HG02623 (cell line): ENCODE measurements at regions not wholly inside any gene's neighbourhood (a gene's known extent, or its start where the extent isn't known, plus 50 kb on each side); places are given as distances from the start of the nearest gene placed in this dataset.

Source experiments
- ATAC-seq: cut with Tn5 transposase; IDR thresholded peaks from one replicate; pipeline ENCODE4 v1.9.1; 2021; ENCODE audit warnings: moderate library complexity; ENCODE audit not compliant: unreplicated experiment

DNA sequence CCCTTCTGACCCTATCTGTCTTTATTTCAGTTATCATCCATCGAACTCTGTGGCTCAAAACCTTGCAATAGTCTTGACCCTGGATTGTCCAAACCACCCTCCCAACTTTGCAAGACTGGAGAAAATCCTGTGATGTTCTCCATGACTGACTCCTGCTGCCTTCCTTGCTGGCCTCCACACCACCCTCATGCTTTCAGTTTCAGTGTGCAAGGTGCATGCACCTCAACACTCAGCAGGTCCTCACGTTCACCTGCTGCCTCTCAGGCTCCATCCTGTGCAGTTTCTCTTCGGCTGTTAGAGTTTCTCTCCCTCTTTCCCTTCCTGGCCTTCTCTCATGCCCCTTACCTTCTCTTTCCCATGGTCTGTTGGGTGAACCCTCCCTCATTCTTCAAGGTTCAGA, 59.4 kb upstream of the ASIC2 start:
- no peak for ATAC-seq

DNA sequence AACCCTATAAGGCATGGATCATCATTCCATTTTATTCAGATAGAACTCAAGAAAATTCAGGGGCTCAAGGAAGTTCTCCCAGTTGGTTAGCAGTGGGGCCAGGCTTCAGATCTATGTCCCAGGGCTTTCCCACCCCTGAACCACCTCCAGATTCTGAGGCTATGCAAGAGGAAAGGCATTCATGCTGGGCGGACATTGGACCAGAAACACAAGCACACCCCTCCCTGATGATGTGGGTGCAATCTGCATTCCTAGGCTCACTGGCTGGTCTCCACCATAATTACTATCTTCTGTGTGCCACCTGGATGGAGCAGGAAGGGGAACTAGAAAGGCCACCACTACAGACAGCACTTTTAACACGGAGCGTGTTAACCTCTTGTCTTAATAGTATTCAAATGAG, 63.2 kb upstream of the ASIC2 start:
- no peak for ATAC-seq

DNA sequence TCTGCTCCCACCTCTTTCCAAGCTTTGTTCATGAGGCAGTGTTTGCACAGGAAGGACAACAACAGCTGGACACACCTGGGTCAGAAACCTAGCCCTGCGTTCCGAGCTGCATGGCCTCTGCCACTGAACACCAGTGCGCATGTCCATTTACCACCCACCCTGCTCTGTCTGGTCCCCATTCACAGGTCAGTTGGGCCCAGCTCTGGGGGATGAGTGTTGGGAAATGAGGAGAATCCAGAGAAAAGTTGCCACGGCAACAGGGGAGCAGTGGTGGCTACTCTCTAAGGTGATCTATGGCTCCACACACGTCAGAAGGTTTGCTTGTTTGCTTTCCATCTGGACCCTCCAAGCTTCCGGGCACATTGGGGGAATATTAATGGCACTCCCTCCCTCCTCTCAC, 70.4 kb upstream of the ASIC2 start:
- no peak for ATAC-seq

GRCh38 chr17:33366960-33367359, 73.9 kb upstream of the ASIC2 start:
- no peak for ATAC-seq

- ATAC-seq: no peak
These were observed 76.1 kb upstream of the ASIC2 start for GRCh38 chr17:33369149-33369548.

DNA sequence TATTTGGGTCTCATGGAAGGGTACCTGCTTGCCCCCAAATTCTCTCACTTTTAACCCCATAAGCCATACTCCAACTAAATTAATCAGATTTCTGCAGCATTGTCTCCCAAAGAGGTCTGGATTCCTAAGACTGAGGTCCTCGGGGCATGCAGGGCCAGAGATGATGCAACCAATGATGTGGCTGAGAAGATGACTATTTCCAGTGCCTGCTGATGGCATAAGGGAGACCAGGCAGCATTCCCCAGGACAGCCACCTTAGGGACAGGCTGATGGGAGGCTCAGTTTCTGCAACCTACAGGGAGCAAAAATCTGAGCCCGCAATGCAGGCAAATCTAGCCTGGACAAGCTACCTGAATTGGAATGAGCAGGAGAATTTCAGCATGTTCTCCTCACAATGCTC, 76.8 kb upstream of the ASIC2 start:
- ATAC-seq: no peak

GRCh38 chr17:33370401-33370800, 77.3 kb upstream of the ASIC2 start:
- ATAC-seq: no peak

- no peak for ATAC-seq
These were observed 78.3 kb upstream of the ASIC2 start for GRCh38 chr17:33371377-33371776.

DNA sequence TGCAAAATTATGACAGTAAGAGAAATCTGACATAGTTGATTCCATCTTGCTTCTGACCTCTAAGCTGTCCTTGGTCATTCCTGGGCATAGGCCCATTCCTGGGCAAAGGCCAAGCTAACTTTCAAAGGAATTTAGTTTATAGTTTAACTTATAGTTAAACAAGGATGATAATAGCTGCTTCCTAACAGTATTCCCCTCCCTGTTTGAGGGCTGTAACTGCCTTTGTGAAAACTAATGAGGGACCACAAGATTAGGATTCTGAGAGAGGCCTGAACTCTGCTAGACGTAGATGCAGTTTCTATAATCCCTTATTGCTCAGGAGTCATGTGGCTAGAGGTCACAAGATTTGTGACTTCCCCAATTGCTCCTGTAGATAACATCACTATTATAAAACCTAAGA, 80.2 kb upstream of the ASIC2 start:
- no peak for ATAC-seq

- ATAC-seq: no peak
These were observed 82.0 kb upstream of the ASIC2 start for GRCh38 chr17:33375103-33375502.

GRCh38 chr17:33375783-33376182, 82.7 kb upstream of the ASIC2 start:
- ATAC-seq: no peak

GRCh38 chr17:33377837-33378595, 84.9 kb upstream of the ASIC2 start:
- ATAC-seq: no peak

GRCh38 chr17:33381201-33381600, 88.1 kb upstream of the ASIC2 start:
- no peak for ATAC-seq

DNA sequence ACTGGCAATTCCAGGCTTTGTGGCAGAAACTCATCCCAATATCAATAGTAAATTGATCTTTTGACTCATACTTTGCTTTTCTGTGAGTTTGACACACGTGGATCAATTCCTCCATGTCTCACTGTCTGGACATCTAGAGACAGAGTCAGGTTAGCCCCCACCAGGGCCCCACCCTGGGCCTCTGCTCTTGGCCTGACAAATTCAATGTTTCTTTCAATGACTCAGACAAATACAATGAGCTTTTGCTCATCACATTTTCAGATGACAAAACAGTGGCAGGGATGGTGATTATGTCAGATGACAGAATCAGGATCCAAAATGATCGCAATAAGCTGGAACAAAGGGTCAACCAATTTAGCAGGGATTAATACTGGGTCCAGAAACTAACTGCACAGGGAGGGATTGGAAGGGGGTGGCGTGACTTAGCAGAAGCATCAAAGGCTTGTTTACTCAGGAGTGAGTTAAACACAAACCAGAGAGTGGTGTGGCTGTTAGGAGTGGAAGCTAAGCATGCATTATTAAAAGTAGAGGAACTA, 90.5 kb upstream of the ASIC2 start:
- no peak for ATAC-seq

- no peak for ATAC-seq
These were observed 92.0 kb upstream of the ASIC2 start for GRCh38 chr17:33385133-33385532.

- no peak for ATAC-seq
These were observed 92.6 kb upstream of the ASIC2 start for GRCh38 chr17:33385713-33386112.

GRCh38 chr17:33387406-33387805, 94.3 kb upstream of the ASIC2 start:
- no peak for ATAC-seq

DNA sequence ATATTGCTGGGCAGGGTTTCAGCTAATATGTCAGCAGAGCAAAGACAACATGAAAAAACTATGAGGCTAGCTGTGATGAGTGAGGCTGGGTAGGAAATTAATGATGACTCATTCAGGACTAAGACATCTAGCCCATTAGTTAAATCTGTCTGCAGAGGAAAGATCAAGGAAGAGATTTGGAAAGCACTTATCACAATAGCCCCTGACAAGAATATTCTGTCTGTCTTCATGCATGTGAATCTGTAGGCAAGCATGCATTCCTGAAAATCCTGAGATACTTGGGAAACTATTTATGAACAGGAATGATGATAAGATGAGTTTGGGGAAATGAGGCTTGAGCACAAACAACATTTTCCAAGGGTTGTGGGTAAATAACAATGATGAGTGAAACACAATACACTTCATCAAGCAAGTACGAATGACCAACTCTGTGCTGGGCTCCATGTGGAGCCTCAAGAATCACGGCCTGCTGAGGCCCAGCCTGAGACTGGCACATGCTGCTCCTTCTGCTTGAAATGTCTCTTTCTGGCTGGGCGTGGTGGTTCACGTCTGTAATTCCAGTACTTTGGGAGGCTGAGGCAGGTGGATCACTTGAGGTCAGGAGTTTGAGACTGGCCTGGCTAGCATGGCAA, 96.5 kb upstream of the ASIC2 start:
- ATAC-seq: no peak

DNA sequence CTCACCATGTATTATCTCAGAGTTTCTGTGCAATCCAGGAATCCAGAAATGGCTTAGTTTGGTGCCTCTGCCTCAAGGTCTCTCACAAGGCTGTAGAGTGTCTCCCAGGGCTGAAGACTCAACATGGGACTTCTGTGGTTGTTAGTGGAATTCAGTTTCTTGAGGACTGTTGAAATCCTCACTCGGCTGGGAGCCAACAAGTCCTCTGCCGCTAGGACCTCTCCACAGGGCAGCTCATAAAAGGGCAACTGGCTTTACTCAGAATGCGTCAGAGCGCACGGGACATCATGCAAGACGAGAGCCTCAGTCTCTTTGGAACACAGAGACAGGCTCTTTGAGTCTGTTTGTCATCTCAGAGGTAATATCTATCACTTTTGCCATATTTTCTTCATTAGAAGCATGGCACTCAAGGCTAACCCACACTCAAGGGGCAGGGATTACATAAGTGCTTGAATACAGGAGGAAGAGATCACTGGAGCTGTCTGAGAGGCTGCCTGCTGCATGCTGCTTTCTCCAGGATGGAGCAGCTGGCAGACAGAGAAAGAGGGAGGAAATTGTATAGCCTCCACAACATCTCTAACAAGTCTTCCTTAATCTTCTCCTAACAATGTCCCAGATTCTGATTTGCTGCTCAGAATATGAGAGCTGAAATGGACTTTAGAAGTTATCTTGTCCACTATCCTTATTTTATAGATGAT, 97.5 kb upstream of the ASIC2 start:
- no peak for ATAC-seq

DNA sequence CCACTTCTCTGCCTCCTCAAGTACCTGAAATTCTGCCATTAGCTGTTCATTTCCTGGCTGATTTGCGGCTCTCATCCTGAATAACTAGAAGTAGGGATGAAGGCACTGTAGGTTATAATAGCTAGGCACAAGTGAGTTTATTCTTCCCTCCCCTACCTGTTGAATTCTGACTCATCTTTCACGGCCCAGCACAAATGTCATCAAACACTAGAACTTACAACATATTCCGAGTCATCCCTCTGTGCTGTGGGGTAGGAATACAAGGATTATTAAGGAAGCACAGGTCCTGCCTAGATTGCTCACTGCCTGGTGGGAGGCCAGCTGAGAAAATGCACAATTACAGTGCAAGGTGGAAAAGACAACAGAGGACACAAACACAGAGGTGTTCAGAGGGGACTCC, 103.7 kb upstream of the ASIC2 start:
- ATAC-seq: no peak

DNA sequence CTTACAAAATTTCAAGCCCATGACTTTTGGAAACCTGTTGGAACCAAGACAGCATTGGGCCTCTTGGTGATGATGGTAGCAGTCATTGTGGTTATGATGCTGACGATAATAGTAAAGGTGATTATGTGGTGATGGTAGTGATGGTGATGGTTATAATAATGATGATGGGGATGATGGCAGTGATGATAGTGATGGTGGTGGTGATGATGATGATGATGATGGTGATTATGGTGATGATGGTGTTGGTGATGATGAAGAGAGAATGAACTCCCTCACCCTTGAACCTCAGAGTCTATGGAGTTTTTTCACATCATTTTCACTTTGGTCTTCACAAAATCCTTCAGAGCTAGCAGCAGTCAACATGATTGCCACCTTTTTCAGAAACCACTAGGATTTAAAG, 105.3 kb upstream of the ASIC2 start:
- no peak for ATAC-seq

DNA sequence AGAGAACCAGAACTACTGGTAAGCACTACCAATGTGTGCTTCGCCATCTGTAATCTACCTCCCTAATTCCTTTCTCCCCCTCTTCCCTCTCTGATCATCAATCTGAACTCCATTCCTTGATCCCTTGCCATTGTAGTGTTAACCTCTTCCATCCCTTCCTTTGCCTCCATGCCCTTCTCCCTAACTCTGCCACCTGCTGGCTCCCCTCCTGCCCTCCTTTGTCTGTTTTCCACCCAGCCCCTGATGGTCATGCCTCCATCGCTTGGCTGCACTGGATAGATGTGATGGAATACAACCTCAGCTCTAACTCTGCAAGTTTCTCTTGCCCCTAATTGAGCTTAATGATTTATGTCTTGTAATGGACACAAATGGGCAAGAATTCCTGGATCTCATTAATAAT, 108.2 kb upstream of the ASIC2 start:
- ATAC-seq: no peak
